ENCODE measurements at regions not wholly inside any gene's neighbourhood (a gene's known extent, or its start where the extent isn't known, plus 50 kb on each side); places are given as distances from the start of the nearest gene placed in this dataset.

DNA sequence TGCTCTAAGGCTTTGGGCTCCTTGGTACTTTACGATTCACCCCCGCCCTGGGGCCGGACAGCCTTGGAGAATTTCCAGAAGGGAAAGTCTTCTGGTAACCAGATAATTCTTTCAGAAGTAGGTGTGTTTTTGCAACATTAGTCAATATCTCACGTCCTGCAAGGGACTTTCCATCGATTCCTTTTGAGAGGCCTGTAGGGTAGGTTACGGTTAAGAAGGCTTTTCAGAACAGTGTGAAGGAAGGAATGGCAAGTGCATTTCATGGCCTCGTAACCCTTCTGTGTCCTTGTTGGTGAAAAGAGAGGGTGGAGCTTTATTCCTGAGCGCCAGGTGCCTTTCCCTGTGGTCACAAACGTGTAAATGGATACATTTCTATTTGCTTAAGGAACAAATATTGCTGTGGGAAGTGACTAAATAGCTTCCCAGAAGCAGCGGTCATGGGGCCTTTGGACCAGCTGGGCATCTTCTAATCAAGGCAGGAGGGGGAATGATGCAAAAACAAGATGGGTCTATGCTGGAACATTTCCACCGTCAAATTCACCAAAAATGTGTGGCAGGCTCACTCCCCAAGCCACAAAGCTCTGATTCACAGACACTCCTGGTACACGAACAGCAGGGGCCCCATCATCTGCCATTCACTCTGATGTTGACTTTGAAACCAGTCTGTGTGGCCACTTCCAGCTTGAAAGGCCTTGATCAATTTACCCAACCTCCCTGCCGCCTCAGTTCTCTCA lies 99.2 kb downstream of the ANKRD10 start:
- no peaks in the 10 kb centered on the region for H3K9me3 ChIP-seq
- H3K27ac ChIP-seq (replicated peaks in 1 of 4): no peak overlapping the region
- no peaks in the 10 kb centered on the region for H3K36me3 ChIP-seq
- H3K4me1 ChIP-seq: peaks cover 12 to 19% (median 16%) of the 10 kb centered on the region in 4 donors
- TF ChIP-seq POLR2AphosphoS5 (IDR thresholded peaks at IDR 0.05) (no peak), EP300 (IDR thresholded peaks at IDR 0.05) (no peak), POLR2A (IDR thresholded peaks at IDR 0.05; ENCODE audit: low read depth) (no peak)
- TF ChIP-seq, protein P1, sequence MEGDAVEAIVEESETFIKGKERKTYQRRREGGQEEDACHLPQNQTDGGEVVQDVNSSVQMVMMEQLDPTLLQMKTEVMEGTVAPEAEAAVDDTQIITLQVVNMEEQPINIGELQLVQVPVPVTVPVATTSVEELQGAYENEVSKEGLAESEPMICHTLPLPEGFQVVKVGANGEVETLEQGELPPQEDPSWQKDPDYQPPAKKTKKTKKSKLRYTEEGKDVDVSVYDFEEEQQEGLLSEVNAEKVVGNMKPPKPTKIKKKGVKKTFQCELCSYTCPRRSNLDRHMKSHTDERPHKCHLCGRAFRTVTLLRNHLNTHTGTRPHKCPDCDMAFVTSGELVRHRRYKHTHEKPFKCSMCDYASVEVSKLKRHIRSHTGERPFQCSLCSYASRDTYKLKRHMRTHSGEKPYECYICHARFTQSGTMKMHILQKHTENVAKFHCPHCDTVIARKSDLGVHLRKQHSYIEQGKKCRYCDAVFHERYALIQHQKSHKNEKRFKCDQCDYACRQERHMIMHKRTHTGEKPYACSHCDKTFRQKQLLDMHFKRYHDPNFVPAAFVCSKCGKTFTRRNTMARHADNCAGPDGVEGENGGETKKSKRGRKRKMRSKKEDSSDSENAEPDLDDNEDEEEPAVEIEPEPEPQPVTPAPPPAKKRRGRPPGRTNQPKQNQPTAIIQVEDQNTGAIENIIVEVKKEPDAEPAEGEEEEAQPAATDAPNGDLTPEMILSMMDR (IDR thresholded peaks at IDR 0.05): no peak
- intact Hi-C loops (cut with DNase I): loop anchor here (5.0 to 10.0 kb wide), 4 partner anchors 91 to 361 kb away; no protein-coding TSS in a partner anchor
- DNase-seq (ENCODE audit: extremely low spot score): no peak
- H3K27me3 ChIP-seq: peaks cover 0 to 30% (median 9%) of the 10 kb centered on the region in 4 donors
- WGBS: 87% methylated on average over 13 of the region's 13 CpGs
- H3K4me3 ChIP-seq: no peak overlapping the region

DNA sequence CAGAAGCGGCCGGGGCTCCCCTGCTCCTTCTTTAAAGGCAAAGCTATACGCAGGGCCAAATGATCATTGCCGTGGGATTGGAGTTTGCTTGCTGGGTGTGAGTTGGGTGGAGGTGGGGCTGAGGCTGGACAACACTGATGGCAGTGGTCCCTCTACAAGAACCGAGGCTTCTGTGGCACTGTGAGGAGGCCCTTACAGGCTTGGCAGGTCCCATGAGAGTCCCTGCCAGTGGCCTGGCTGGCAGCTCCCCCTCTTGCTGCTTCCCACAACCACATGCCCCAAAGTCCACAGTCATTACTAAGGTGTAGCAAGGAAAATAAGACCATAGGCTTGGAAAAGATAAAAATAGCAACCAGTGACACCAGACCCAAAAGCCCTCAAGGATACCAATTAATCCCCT lies 98.4 kb downstream of the ANKRD10 start:
- TF ChIP-seq EP300 (IDR thresholded peaks at IDR 0.05): no peak
- TF ChIP-seq, protein P1 (IDR thresholded peaks at IDR 0.05): no peak
- DNase-seq (ENCODE audit: extremely low spot score): no peak
- no peak overlapping the region for H3K4me3 ChIP-seq
- H3K27me3 ChIP-seq: peaks cover 0 to 21% (median 5%) of the 10 kb centered on the region in 4 donors
- H3K36me3 ChIP-seq: no peaks in the 10 kb centered on the region
- H3K9me3 ChIP-seq: no peaks in the 10 kb centered on the region
- intact Hi-C loops (cut with DNase I): loop anchor here (5.0 to 10.0 kb wide), 4 partner anchors 92 to 362 kb away; no protein-coding TSS in a partner anchor
- H3K27ac ChIP-seq (replicated peaks in 1 of 4): no peak overlapping the region
- WGBS: 67% methylated on average over 5 of the region's 5 CpGs
- peaks cover 12 to 19% (median 16%) of the 10 kb centered on the region in 4 donors for H3K4me1 ChIP-seq

DNA sequence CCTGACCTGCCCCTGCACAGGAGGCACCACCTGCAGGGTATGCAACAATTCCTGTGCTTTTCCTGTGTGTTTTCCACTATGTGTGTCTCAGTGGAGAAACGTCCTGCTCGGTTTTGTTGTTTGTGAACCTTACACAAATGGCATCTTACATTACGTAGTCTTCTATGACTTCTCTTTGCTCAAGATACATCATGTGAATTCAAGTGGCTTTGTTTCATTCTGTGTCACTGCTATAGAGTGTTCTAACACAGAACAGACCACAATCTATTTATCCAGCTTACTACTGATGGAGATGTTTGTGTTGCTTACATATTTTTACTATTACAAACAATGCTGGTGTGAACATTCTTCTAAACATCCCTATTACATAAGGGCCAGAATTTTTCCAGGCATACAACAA lies 97.7 kb downstream of the ANKRD10 start:
- intact Hi-C loops (cut with DNase I): loop anchor here (5.0 to 10.0 kb wide), 4 partner anchors 92 to 362 kb away; no protein-coding TSS in a partner anchor
- DNase-seq (ENCODE audit: extremely low spot score): no peak
- peaks cover 10 to 14% (median 14%) of the 10 kb centered on the region in 4 donors for H3K4me1 ChIP-seq
- no peaks in the 10 kb centered on the region for H3K9me3 ChIP-seq
- no peak overlapping the region for H3K27ac ChIP-seq (replicated peaks in 1 of 4)
- H3K4me3 ChIP-seq: no peak overlapping the region
- TF ChIP-seq POLR2AphosphoS5 (IDR thresholded peaks at IDR 0.05) (no peak), POLR2A (IDR thresholded peaks at IDR 0.05; ENCODE audit: low read depth) (no peak), EP300 (IDR thresholded peaks at IDR 0.05) (no peak)
- TF ChIP-seq, protein P1 (IDR thresholded peaks at IDR 0.05): no peak
- H3K36me3 ChIP-seq: no peaks in the 10 kb centered on the region
- H3K27me3 ChIP-seq: peaks cover 0 to 15% (median 2%) of the 10 kb centered on the region in 4 donors
- WGBS: 89% methylated on average over 3 of the region's 3 CpGs

DNA sequence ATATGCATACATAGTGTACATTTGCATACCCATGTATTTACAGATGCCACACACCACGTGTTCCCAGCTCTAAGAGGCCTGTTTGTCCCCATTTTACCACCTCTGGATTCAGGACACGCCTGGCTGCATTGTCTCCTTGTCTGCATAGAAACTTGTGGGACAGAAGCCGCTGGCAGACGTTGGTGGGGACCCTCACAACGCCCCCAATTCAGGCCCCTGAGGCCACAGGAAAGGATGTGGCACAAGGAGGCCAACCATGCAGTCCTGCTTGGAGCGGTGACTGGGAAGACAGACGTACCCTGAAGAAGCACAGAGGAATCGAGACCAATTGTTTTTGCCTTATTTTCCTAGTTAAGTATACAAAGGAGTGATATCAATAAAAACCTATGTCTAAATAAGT lies 96.1 kb downstream of the ANKRD10 start:
- no peaks in the 10 kb centered on the region for H3K36me3 ChIP-seq
- H3K4me1 ChIP-seq: peaks cover 4 to 7% (median 6%) of the 10 kb centered on the region in 4 donors
- intact Hi-C loops (cut with DNase I): loop anchor here (5.0 to 10.0 kb wide), 4 partner anchors 94 to 364 kb away; no protein-coding TSS in a partner anchor
- no peak overlapping the region for H3K27ac ChIP-seq (replicated peaks in 1 of 4)
- no peaks in the 10 kb centered on the region for H3K27me3 ChIP-seq
- H3K4me3 ChIP-seq: no peak overlapping the region
- DNase-seq (ENCODE audit: extremely low spot score): no peak
- TF ChIP-seq POLR2AphosphoS5 (IDR thresholded peaks at IDR 0.05) (no peak), POLR2A (IDR thresholded peaks at IDR 0.05; ENCODE audit: low read depth) (no peak), EP300 (IDR thresholded peaks at IDR 0.05) (no peak)
- TF ChIP-seq, protein P1 (IDR thresholded peaks at IDR 0.05): no peak
- 86% methylated on average over 8 of the region's 8 CpGs for WGBS
- no peaks in the 10 kb centered on the region for H3K9me3 ChIP-seq

All from esophagus muscularis mucosa (tissue), 4 donors.